ENCODE measurements at regions not wholly inside any gene's neighbourhood (a gene's known extent, or its start where the extent isn't known, plus 50 kb on each side); places are given as distances from the start of the nearest gene placed in this dataset.
A peak's percentile ranks its signal among the peaks of the same experiment; 100 is the strongest.
"Not testable (repeated sequence)": the region's sequence is repeated elsewhere in the genome, so short reads cannot be mapped to it uniquely, and the experiment has no call there.

DNA sequence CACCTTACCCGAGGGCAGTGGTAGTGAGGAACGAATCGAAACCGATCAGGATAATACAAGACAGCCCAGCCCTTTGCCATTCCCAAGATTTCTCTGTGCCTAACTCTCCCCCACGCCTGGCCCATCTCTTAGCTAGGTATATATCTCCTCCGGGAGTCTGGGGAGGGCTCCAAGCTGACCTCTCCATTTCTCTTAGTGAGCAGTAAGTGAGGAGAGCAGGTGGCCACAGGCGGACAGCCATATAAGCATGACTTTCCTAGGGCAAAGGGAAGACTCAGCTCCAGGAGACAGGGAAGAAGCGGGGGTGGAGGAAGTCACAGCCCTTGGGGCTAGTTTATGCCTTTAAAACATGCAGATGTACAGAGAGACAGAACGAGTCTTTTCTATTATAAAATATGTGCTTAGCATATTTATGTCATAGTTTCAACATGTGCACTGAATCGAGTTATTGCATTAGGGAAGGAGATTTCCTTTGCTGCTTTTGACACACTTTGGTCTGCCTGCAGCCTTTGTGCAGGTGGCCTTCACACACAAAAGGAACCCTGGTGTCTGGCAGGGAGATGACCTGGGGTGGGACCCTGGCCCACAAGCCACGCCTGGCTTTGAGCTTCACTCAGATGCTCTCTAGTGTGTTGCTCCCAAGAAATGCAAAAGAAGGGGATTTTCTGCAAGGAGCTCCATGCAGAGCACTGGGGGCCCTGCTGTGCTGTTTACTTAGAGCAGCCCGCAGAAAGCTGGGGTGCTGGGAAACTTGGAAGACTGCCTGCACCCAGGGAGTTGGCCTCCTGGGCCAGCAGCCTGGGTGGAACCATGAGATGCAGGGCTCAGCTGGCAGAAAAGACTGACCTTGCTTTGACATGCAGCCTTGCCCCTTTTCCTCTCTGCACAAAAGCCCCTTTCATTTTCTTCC, 613.3 kb downstream of the BCOR start:
- DNase-seq, result no peak

GRCh38 chrX:39487166-39487968, 610.4 kb downstream of the BCOR start:
- DNase-seq, result no peak

GRCh38 chrX:39487969-39488330, 609.8 kb downstream of the BCOR start:
- no peak for DNase-seq

- peak; percentile 57 for DNase-seq
These were observed 606.0 kb downstream of the BCOR start for GRCh38 chrX:39491548-39492297.

GRCh38 chrX:39492497-39493162, 605.1 kb downstream of the BCOR start:
- no peak for DNase-seq

DNA sequence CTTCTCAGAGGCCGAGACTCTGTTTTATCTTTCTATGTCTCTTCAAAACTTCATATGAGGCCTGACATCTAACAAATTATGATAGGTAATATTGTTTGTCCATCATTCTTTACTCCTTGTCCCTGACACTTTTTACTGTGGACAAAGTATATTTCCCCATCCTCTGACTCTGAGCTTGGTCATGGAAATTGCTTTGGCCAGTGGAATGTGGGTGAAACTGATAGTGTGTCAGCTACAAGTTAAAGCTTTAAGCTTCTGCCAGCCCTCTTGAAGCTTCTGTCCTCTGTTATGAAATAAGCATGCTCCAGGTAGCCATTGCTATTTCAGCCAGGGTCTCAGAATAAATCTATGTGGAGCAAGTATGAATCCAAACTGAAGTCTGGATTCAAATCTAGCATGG, 604.6 kb downstream of the BCOR start:
- no peak for DNase-seq

DNA sequence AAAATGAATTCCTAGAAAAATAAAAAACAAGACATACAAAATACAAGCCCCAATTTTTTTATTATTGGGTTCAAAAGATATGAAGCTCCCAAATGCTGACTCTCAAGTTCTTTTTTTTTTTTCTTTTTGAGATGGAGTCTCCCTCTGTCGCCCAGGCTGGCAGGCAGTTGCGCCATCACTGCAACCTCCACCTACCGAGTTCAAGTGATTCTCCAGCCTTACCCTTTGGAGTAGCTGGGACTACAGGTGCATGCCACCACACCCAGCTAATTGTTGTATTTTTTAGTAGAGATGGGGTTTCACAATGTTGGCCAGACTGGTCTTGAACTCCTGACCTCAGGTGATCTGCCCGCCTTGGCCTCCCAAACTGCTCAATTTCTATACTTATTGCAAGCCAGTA, 600.6 kb downstream of the BCOR start:
- DNase-seq, result not testable (repeated sequence)

DNA sequence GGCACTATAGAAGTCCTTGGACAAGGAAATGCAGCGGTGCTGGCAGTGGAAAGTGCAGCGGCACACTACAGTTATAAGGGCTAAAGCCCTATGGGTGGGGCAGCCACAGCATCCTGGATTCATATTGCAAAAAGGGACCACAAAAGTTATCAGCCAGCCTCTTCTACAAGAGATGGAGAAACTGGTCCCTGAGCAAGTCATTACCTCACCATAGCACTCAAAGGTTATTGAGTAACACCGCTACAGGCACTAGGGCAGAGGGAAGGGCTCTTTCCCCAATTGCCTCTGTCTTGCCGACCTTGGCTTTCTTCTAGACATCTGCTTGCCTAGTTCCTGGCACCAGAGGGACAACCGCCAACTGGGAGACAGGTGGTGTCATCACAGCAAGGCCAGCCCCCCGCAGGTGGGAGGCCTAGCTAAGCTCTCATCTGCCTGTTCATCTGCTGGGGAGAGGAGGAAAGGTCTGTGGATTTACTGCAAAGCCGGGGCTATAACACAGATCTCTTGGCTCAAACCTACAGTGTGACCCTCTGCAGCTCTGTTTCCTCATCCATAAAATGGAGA, 600.0 kb downstream of the BCOR start:
- no peak for DNase-seq

DNA sequence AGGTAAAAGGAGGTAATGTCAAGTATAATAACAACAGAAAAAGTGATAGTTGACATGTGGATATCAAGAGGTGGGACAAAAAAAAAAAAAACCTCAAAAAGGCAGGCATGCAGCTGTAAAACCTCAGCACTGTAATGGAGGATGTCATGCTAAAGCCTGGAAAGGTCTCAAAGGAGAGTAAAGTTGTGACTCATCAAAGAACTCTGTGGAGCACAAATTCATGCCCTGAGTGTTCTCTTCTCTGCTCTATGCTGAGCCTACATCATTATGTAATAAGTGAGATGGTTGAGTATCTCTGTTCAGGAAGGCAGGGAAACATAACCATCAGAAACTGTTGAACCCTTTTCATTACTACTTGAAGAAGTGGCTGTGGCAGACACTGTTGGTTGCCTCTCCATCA, 597.8 kb downstream of the BCOR start:
- no peak for DNase-seq

- DNase-seq, result no peak
These were observed 595.9 kb downstream of the BCOR start for GRCh38 chrX:39501822-39502221.

- DNase-seq, result no peak
These were observed 595.3 kb downstream of the BCOR start for GRCh38 chrX:39502486-39502885.

GRCh38 chrX:39504227-39504626, 593.5 kb downstream of the BCOR start:
- no peak for DNase-seq

DNA sequence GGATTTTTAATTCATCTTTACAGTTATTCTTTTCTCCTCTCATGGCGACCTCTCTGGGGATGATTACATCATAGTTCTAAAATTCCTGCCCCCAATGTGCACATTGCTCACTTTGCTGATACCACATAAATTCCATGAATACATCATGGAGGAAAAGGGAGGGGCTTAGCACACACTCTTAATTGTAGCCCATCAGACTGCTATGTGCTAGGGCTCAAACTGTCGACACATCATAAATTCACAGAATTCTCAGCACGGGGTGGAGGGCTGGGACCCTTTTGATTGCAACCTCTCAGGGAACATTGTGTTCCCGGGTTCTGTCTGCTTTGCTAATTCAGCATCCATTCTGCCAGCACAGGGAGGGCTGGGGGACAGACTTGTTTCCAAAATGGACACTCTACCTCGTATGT, 592.9 kb downstream of the BCOR start:
- DNase-seq, result no peak

DNA sequence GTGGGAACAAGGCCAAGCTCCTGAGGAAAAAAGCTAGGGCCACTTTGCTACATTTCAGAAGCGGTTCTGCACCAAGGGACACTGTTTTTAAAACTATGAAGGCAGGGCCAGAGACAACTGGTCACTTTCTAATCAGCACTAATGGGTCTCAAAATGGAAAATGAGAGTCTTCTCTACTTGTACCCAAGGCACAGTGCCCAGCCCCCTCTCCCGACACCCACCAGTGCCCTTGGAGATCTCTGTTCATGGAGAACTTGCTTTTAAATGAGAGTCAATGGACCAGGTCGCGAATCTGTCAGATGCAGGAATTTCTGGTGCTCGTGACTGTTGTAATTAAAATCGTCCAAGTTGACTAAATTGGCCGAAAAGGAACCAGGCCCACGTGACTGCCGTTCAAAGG, 591.6 kb downstream of the BCOR start:
- DNase-seq, result no peak

GRCh38 chrX:39507034-39507433, 590.7 kb downstream of the BCOR start:
- no peak for DNase-seq

DNA sequence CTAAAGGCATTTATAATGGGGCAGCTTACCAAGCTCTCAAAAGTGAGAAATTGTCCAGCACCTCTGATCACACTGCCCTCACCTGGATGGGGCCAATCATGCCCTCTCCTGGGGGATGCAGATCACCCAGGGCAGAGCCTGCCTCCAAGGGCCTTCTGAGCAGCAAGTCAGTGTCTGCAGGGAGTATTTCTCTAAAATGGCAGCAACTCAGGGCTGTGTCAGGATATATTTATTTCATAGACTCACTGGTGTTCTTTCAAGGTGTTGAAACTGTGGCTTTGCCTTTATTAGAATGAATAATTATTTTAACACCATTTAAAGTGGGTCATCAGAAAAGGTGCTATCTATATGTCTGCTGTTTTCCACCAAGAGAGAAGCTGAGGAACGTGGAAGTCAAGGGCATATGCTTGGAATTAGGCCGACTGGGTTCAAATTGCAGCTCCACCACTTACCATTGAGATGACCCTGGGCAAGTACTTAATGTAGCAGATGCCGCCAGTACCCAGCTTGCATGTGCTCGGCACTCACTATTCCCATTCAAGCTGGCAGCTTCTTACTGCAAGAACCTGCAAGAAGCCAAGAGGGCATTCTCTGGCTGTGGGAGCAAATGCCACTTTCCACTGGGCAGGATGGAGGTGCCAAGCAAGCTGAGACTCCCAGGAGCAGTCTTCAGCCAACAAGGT, 590.0 kb downstream of the BCOR start:
- DNase-seq, result no peak

DNA sequence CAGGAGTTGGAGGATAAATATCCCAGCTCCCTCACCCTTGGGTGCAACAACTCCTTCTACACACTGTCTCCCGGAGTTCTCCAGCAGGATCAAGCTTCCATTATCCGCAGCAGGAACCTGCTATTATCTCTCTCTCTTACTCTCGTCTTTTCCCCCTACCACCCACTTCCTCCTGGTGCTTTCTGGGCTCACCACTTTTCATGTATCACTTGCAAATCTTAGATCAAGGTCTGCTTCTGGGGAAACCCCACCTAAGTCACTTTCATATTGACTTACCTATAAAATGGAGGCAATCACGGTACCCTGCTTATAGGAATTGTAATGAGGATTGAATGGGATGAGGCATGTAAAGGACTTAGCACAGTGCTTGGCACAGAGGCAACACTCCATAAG, 589.5 kb downstream of the BCOR start:
- DNase-seq, result no peak

- no peak for DNase-seq
These were observed 588.6 kb downstream of the BCOR start for GRCh38 chrX:39509157-39509556.

- no peak for DNase-seq
These were observed 583.9 kb downstream of the BCOR start for GRCh38 chrX:39513836-39514235.

DNA sequence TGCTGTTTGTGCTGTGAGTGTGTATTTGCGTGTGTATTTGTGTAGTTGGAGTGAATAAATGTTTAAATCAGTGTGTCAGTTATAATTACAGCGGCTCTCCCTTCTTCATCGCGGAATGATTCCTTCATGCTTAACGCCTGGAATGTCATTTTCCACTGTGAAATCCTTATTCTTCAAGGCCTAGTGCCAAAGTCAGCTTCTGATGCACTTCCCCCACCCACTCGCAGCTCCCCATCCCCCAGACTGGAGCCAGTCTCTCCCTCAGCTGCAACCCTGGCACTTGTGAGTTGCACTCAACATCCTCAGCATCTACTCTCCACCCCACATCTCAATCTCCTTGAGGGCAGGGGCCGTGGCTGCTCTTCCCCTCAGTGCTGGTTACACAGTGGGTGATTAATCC, 583.0 kb downstream of the BCOR start:
- DNase-seq, result no peak

GRCh38 chrX:39516427-39516841, 581.3 kb downstream of the BCOR start:
- no peak for DNase-seq

DNA sequence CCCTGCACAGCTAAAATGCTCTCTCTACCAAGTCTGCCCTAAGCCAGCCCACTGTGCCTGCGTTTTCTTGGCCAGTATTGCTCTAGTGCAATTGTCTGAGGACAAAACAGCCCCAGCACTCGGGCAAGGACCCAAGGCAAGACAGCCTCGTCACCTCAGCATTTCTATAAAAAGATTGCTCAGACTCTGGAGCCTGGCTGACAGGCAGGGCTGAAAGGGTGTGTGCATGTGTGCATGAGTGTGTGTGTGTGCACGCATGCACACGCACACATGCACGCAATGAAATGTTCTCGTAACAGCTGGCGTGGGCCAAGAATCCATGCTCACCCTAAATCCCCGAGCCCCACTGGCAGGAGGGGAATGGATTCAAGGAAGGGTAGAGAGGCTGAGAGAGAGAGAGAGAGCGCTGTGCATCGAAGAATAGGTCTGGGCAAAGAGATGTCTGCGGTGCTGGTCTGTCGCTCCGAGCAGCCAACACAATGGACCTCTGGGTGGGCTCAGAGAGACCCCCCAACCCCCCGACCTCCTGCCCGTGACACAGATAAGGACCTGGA, 579.2 kb downstream of the BCOR start:
- no peak for DNase-seq

Data from activated naive CD4-positive, alpha-beta T cell treated with Interleukin-2 at 50 U/mL for 16 hours (primary cell).